SK-N-SH (cell line): ENCODE measurements at regions not wholly inside any gene's neighbourhood (a gene's known extent, or its start where the extent isn't known, plus 50 kb on each side); places are given as distances from the start of the nearest gene placed in this dataset.

Source experiments
- CTCF ChIA-PET: fragments of 300-600, 350-600 bp; formaldehyde crosslinking; extraction: SDS; loops from one replicate; lab custom pipeline; 2021; lab: Yijun Ruan, JAX
- POLR2A ChIA-PET: fragments of 350-600 bp; sonication (Branson Sonifier 250); formaldehyde crosslinking; extraction: SDS; loops from one replicate; lab custom pipeline; 2020; ENCODE audit warnings: antibody characterized with exemption, inconsistent platforms; lab: Yijun Ruan, JAX
- DNase-seq: peaks from one replicate; pipeline ENCODE4 v3.0.0; 2012
- H2AFZ ChIP-seq: fragments of 200-600 bp; sonication (generic); 2 replicates; pipeline ENCODE4 v1.8.1; 2016; ENCODE audit warnings: antibody characterized with exemption, mild to moderate bottlenecking, low read depth
- H3F3A ChIP-seq: fragments of 200-600 bp; sonication (generic); replicated peaks from 2 replicates; pipeline ENCODE3; 2016; ENCODE audit warnings: antibody characterized with exemption, mild to moderate bottlenecking; ENCODE audit not compliant: insufficient read depth
- H3K27ac ChIP-seq, 2 experiments: fragments of 200-500 bp in 1 of 2; fragments of 200-600 bp in 1 of 2; sonication (Bioruptor generic) in 1 of 2; sonication (generic), shearing (Covaris generic) in 1 of 2; 2 replicates each; pipeline versions ENCODE4 v1.5.1 to v1.6.1; 2014 to 2016; ENCODE audit warnings: low read depth in 2 of 2, inconsistent platforms in 1 of 2, low read length in 1 of 2, mild to moderate bottlenecking in 1 of 2, mixed read lengths in 1 of 2
- H3K27me3 ChIP-seq: fragments of 200-600 bp; sonication (generic), shearing (Covaris generic); 2 replicates; pipeline ENCODE4 v1.6.1; 2016; ENCODE audit warnings: mixed run types; ENCODE audit not compliant: insufficient read depth
- H3K36me3 ChIP-seq, 2 experiments: fragments of 200-500 bp in 1 of 2; fragments of 200-600 bp in 1 of 2; sonication (Bioruptor generic) in 1 of 2; sonication (generic) in 1 of 2; replicated peaks in 1 of 2; 2 replicates each; pipeline versions ENCODE3 to v1.5.1; 2014 to 2016; ENCODE audit warnings: low read length in 1 of 2, mild to moderate bottlenecking in 1 of 2; ENCODE audit not compliant: insufficient read depth in 2 of 2, control insufficient read depth in 1 of 2
- H3K4me1 ChIP-seq, 2 experiments: fragments of 200-500 bp in 1 of 2; fragments of 200-600 bp in 1 of 2; sonication (Bioruptor generic) in 1 of 2; sonication (generic), shearing (Covaris generic) in 1 of 2; 2 replicates each; pipeline versions ENCODE4 v1.5.1 to v1.6.1; 2014 to 2016; ENCODE audit warnings: low read depth in 1 of 2, low read length in 1 of 2, mixed run types in 1 of 2; ENCODE audit not compliant: insufficient read depth in 2 of 2, control insufficient read depth in 1 of 2
- H3K4me2 ChIP-seq: fragments of 200-600 bp; sonication (generic), shearing (Covaris generic); 2 replicates; pipeline ENCODE4 v1.6.1; 2017; ENCODE audit warnings: mixed run types
- H3K4me3 ChIP-seq, 2 experiments: fragments of 200-500 bp in 1 of 2; fragments of 200-600 bp in 1 of 2; sonication (Bioruptor generic) in 1 of 2; sonication (generic), shearing (Covaris generic) in 1 of 2; 2 replicates each; pipeline versions ENCODE4 v1.5.1 to v1.8.1; 2014 to 2016; ENCODE audit warnings: low read depth in 2 of 2, inconsistent platforms in 1 of 2, low read length in 1 of 2, mild to moderate bottlenecking in 1 of 2, mixed read lengths in 1 of 2, moderate library complexity in 1 of 2
- H3K79me2 ChIP-seq: fragments of 200-600 bp; sonication (generic); 2 replicates; pipeline ENCODE4 v1.8.1; 2017; ENCODE audit warnings: mild to moderate bottlenecking; ENCODE audit not compliant: insufficient read depth
- H3K9ac ChIP-seq: fragments of 200-600 bp; sonication (generic); 2 replicates; pipeline ENCODE4 v1.6.1; 2017; ENCODE audit warnings: mixed run types
- H3K9me2 ChIP-seq: fragments of 200-600 bp; sonication (generic); 2 replicates; pipeline ENCODE4 v1.6.1; 2017; ENCODE audit warnings: mixed run types
- H3K9me3 ChIP-seq: fragments of 200-600 bp; sonication (generic); 2 replicates; pipeline ENCODE4 v1.6.1; 2017; ENCODE audit warnings: mixed run types, mild to moderate bottlenecking, moderate library complexity
- H4K20me1 ChIP-seq: fragments of 200-600 bp; sonication (generic); 2 replicates; pipeline ENCODE4 v1.6.1; 2017; ENCODE audit warnings: mild to moderate bottlenecking, mixed run types; ENCODE audit not compliant: insufficient read depth
- ELF1 ChIP-seq: IDR thresholded peaks from 2 replicates; pipeline ENCODE4 v1.4.0; 2012
- FOSL2 ChIP-seq: IDR thresholded peaks from 2 replicates; pipeline ENCODE4 v1.4.0; 2012; ENCODE audit warnings: low read depth, mild to moderate bottlenecking, moderate library complexity, borderline replicate concordance
- FOXJ3 ChIP-seq: sonication (generic); formaldehyde crosslinking; IDR thresholded peaks from 2 replicates; pipeline ENCODE4 v1.5.1; 2020; ENCODE audit warnings: mild to moderate bottlenecking, missing genetic modification reagents
- FOXM1 ChIP-seq: IDR thresholded peaks from 2 replicates; pipeline ENCODE4 v1.4.0; 2012; ENCODE audit warnings: low read depth, mild to moderate bottlenecking
- GABPA ChIP-seq: IDR thresholded peaks from 2 replicates; pipeline ENCODE4 v1.4.0; 2012; ENCODE audit warnings: low read depth, mild to moderate bottlenecking
- MXI1 ChIP-seq: IDR thresholded peaks from 2 replicates; pipeline ENCODE4 v1.6.1; 2012; ENCODE audit warnings: mild to moderate bottlenecking, low read depth, low read length, improper control_type of control experiment
- NFIC ChIP-seq: IDR thresholded peaks from 2 replicates; pipeline ENCODE4 v1.4.0; 2012; ENCODE audit warnings: borderline replicate concordance
- NRF1 ChIP-seq: IDR thresholded peaks from 2 replicates; pipeline ENCODE4 v1.6.1; 2012; ENCODE audit warnings: low read depth, mild to moderate bottlenecking, low read length
- POLR2AphosphoS5 ChIP-seq: IDR thresholded peaks from 2 replicates; pipeline ENCODE4 v1.6.1; 2012; ENCODE audit warnings: low read depth, low read length
- RAD21 ChIP-seq: IDR thresholded peaks from 2 replicates; pipeline ENCODE4 v1.6.1; 2012; ENCODE audit warnings: mild to moderate bottlenecking, low read length
- RCOR1 ChIP-seq: fragments of 150-350 bp; IDR thresholded peaks from 2 replicates; pipeline ENCODE4 v1.6.1; 2017; ENCODE audit warnings: antibody characterized with exemption, low read length
- SIN3A ChIP-seq: IDR thresholded peaks from 2 replicates; pipeline ENCODE4 v1.6.1; 2012; ENCODE audit warnings: low read depth, mild to moderate bottlenecking, low read length, moderate library complexity, borderline replicate concordance
- SMC3 ChIP-seq: IDR thresholded peaks from 2 replicates; pipeline ENCODE4 v1.6.1; 2012; ENCODE audit warnings: low read depth, low read length, improper control_type of control experiment
- TCF12 ChIP-seq: IDR thresholded peaks from 2 replicates; pipeline ENCODE4 v1.4.0; 2012
- WGBS: methylation state at CpG from one replicate; pipeline ENCODE4 v1.1.6; 2017; ENCODE audit warnings: low lambda C conversion rate; 5-methylcytosine and 5-hydroxymethylcytosine counted together
- TF ChIP-seq, protein P1 (sequence below): fragments of 150-350 bp; IDR thresholded peaks from 2 replicates; pipeline ENCODE4 v1.6.1; 2016; ENCODE audit warnings: mild to moderate bottlenecking, low read depth, low read length
- TF ChIP-seq, protein P2 (sequence below): fragments of 150-350 bp; IDR thresholded peaks from 2 replicates; pipeline ENCODE4 v1.6.1; 2017; ENCODE audit warnings: antibody characterized with exemption, low read length, low read depth, borderline replicate concordance
- TF ChIP-seq, protein P3 (sequence below): IDR thresholded peaks from 2 replicates; pipeline ENCODE4; 2012
- TF ChIP-seq, protein P4 (sequence below): IDR thresholded peaks from 2 replicates; pipeline ENCODE4 v1.4.0; 2012; ENCODE audit warnings: low read depth, borderline replicate concordance
- TF ChIP-seq, protein P5 (sequence below): IDR thresholded peaks from 2 replicates; pipeline ENCODE4 v1.4.0; 2012; ENCODE audit warnings: low read depth

DNA sequence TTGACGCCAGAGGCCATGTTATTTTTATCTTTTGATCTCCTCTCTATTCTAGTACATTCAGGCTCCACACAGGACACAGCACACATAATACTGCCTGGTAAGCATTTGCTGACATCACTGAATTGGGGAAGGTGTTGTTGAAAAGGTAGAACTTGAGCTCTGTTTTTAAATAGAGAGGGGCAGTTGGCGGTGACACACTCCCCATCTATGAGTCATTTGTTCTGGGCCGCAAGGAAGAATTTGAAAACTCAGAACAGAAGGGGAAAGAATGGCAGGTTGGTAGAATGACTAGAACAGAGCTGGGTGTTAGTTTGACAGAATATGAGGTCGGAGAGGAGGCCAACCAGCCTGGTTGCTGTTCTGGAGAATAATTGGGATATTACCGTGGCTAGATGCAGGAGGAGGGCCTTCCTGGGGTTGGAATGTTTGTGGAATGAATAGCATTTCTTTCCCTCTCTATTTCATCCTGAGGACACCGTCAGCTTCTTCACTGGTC is 52.1 kb upstream of the ERRFI1 start (continued):
- TF ChIP-seq ELF1: no peak

DNA sequence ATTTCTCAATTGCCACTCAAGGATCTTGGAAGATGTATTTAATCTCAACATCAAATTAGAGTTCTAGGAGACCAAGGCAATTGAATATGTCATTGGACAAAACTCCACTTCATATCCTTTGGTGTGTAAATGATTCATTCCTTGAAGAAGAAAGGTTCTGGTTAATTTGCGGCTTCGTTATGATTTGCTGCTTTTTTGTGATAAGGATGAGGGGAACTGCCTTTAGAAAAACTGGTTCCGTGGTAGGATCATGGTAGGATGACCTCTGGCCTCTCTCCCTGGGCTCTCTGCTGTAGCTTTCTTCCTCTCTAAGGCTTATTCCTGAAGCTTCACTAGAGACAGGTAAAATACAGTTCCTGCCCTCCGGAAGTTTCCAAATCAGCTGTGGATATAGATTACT is 51.5 kb upstream of the ERRFI1 start:
- Histone ChIP-seq H3F3A (peaks cover 31% of the 10 kb centered on the region), H3K9ac (peak overlapping the region; percentile 7; the same call in 1 of the 2 replicates), H4K20me1 (no peaks in the 10 kb centered on the region), H3K27me3 (no peaks in the 10 kb centered on the region), H3K9me2 (no peaks in the 10 kb centered on the region), H3K79me2 (no peaks in the 10 kb centered on the region), H3K4me3 (no peak overlapping the region), H3K27ac (peak overlapping the region; percentile 16 to 78; a peak in 3 of 4 replicates), H2AFZ (peak overlapping the region; percentile 20; the same call in 1 of the 2 replicates), H3K4me2 (peak overlapping the region; percentile 18; the same call in 1 of the 2 replicates), H3K9me3 (no peaks in the 10 kb centered on the region), H3K36me3 (no peaks in the 10 kb centered on the region), H3K4me1 (peaks cover 0 to 21% of the 10 kb centered on the region in 2 experiments; a peak in 2 of 4 replicates)
- 88% methylated on average over 4 of the region's 4 CpGs for WGBS
- DNase-seq: no peak
- no peak for TF ChIP-seq GABPA
- TF ChIP-seq, protein P1, sequence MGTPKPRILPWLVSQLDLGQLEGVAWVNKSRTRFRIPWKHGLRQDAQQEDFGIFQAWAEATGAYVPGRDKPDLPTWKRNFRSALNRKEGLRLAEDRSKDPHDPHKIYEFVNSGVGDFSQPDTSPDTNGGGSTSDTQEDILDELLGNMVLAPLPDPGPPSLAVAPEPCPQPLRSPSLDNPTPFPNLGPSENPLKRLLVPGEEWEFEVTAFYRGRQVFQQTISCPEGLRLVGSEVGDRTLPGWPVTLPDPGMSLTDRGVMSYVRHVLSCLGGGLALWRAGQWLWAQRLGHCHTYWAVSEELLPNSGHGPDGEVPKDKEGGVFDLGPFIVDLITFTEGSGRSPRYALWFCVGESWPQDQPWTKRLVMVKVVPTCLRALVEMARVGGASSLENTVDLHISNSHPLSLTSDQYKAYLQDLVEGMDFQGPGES: no peak
- TF ChIP-seq SMC3: no peak
- TF ChIP-seq, protein P2, sequence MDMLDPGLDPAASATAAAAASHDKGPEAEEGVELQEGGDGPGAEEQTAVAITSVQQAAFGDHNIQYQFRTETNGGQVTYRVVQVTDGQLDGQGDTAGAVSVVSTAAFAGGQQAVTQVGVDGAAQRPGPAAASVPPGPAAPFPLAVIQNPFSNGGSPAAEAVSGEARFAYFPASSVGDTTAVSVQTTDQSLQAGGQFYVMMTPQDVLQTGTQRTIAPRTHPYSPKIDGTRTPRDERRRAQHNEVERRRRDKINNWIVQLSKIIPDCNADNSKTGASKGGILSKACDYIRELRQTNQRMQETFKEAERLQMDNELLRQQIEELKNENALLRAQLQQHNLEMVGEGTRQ: no peak
- no peak for TF ChIP-seq MXI1
- TF ChIP-seq RAD21: no peak
- no peak for TF ChIP-seq FOXJ3 (CRISPR knock-in tag)
- no peak for TF ChIP-seq FOXM1
- TF ChIP-seq NRF1: no peak
- no peak for TF ChIP-seq POLR2AphosphoS5
- POLR2A ChIA-PET: no interaction called here
- CTCF ChIA-PET: interaction anchor here (0.7 to 1.3 kb wide), 2 partner anchors 11 to 1432 kb away, joined by 3 to 5 read pairs; no protein-coding TSS in a partner anchor

DNA sequence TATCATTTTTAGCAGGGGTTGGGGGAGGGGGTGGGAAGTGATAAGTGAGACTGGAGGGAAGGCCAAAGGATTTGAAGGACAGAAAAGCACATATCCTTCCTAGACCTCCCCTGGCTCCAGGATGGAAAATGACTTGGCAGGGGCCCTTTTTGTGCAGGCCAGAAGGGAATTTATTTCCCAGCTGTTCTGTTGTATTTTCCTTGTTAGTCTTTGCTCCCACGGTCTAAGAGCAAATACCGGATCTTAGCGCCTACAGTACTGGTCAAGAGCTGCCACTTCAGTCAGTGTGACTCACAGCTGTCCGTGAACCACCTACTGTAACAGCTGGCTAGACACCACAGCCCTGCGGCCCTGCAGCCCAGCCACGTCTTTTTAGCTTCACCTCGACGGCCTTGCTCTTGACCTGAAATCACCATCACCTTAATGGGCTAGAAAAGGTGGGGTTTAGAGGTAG is 51.0 kb upstream of the ERRFI1 start:
- Histone ChIP-seq H3K27me3 (no peaks in the 10 kb centered on the region), H3K9me2 (no peaks in the 10 kb centered on the region), H3K4me1 (peaks cover 0 to 21% of the 10 kb centered on the region in 2 experiments; a peak in 2 of 4 replicates), H3K4me2 (no peak overlapping the region), H3K9ac (peak overlapping the region; percentile 14; the same call in 1 of the 2 replicates), H4K20me1 (no peaks in the 10 kb centered on the region), H3K27ac (peak overlapping the region in 1 of 2 experiments; percentile 78; a peak in 2 of 4 replicates), H3K4me3 (no peak overlapping the region), H3K79me2 (no peaks in the 10 kb centered on the region), H2AFZ (no peak overlapping the region)
- CTCF ChIA-PET: interaction anchor here (1.3 kb wide), 1 partner anchor 11 kb away, joined by 5 read pairs; no protein-coding TSS in a partner anchor
- POLR2A ChIA-PET: no interaction called here
- TF ChIP-seq NFIC (no peak), FOXM1 (no peak), SIN3A (peak; percentile 46; the same call in 1 of the 2 replicates), RCOR1 (no peak), FOXJ3 (CRISPR knock-in tag) (no peak), FOSL2 (peak; percentile 27; the same call in 1 of the 2 replicates), TCF12 (0 out of 2 replicates have a peak, but pooled peaks have one; percentile 40)
- TF ChIP-seq, protein P3, sequence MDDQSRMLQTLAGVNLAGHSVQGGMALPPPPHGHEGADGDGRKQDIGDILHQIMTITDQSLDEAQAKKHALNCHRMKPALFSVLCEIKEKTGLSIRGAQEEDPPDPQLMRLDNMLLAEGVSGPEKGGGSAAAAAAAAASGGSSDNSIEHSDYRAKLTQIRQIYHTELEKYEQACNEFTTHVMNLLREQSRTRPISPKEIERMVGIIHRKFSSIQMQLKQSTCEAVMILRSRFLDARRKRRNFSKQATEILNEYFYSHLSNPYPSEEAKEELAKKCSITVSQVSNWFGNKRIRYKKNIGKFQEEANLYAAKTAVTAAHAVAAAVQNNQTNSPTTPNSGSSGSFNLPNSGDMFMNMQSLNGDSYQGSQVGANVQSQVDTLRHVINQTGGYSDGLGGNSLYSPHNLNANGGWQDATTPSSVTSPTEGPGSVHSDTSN: 0 out of 2 replicates have a peak, but pooled peaks have one; percentile 28
- TF ChIP-seq, protein P4, sequence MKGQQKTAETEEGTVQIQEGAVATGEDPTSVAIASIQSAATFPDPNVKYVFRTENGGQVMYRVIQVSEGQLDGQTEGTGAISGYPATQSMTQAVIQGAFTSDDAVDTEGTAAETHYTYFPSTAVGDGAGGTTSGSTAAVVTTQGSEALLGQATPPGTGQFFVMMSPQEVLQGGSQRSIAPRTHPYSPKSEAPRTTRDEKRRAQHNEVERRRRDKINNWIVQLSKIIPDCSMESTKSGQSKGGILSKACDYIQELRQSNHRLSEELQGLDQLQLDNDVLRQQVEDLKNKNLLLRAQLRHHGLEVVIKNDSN: no peak
- TF ChIP-seq, protein P5, sequence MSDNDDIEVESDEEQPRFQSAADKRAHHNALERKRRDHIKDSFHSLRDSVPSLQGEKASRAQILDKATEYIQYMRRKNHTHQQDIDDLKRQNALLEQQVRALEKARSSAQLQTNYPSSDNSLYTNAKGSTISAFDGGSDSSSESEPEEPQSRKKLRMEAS: 0 out of 2 replicates have a peak, but pooled peaks have one; percentile 24
- TF ChIP-seq, all 33 proteins: peak for 5
- Histone ChIP-seq H3K36me3 (no peaks in the 10 kb centered on the region), H3K9me3 (no peaks in the 10 kb centered on the region), H3F3A (peaks cover 31% of the 10 kb centered on the region)
- WGBS: 33% methylated on average over 8 of the region's 8 CpGs
- DNase-seq: no peak
